GM21619 (cell line): ENCODE measurements at regions not wholly inside any gene's neighbourhood (a gene's known extent, or its start where the extent isn't known, plus 50 kb on each side); places are given as distances from the start of the nearest gene placed in this dataset.
A peak's percentile ranks its signal among the peaks of the same experiment; 100 is the strongest.

Source experiments
- ATAC-seq: cut with Tn5 transposase; IDR thresholded peaks from one replicate; pipeline ENCODE4 v1.9.1; 2021; ENCODE audit not compliant: unreplicated experiment

DNA sequence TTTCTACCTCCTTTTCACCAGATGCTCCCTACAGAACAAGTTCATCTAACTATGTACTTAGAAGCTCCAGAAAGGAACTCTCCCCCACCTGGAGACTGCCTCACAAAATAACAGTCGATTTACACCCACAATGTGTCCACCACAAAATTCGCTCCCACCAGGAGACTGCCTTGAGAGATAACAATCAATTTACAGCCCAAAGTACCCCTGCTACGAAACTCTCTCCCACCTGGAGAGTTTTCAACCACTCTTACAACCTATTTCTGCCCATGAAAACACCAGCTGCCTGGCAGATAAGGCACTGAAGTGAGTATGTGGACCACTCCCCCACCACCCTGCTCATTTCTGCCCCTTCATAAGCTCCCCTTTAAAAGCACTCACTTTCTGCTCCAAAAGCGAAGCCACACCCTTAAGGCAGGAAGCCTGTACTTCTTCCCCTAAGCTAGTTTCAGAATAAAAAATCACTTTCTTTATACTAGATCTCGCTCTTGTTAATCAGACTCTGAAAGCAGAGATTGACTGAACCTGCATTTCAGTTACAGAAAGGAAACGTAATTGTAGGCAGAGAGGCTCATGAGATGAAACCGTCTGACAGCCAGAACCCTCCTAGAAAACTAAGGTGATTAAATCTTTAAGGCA lies 94.4 kb upstream of the RBBP8 start:
- no peak for ATAC-seq

GRCh38 chr18:22839340-22839821 lies 93.7 kb upstream of the RBBP8 start:
- no peak for ATAC-seq

DNA sequence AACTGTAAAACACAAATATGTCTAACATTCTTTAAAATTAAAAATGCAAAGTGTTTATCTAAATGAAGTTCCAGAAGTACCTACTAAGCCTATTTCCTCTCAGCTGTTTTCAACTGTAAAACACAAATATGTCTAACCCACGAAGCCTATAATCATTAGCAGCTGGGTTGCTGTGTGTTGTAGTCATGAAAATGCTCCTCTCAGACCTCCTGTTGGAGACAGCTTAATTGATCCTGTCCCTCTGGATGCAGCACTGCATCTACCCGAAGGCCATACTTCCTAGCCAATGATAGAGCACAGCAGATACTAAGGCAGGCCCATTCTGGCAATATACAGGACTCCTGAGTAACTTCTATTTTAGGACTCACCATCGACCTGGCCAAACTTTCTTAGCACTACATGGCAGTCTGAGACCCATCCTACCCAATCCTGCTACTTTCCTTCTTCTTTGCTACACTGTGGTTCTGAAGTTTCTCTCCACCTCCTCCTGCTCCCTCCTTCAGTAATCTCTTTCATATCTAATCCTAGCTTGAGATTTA lies 92.5 kb upstream of the RBBP8 start:
- no peak for ATAC-seq

DNA sequence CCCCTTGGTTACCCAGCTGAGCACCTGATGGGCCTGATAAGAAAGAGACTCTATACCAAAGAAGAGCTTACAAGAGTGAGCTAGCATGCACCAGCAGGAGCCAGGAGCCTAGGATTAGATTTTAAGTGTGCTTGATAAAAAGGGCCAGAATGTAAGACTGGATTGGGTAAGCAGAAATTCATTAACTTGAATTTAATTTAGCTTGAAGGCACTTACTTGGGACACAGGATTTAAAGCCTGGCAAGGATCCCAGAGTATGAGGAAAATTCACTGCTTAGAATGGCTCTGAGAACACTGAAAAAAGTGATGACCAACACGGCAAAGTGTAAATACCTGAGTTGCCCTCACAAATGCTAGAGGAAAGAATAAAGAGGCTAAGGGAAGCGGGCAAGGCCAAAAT lies 91.3 kb upstream of the RBBP8 start:
- ATAC-seq: no peak

DNA sequence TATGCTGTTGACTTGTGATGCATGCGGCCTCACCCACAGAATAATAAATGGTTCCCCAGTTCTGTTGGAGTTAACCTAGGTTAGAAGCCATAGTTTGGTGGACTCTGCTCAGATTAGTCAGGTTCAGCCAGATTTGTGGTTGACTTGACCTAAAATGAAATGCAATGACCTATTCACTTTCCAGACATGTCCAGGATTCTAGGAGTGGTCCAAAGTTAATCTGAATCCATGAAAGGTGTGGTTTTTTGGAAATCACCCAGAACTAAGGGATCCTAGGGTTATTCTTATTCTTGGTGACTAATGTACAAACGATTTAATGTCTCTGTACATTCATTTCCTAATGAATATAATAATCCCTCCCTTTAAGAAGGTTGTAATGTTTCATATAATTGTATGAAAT lies 88.9 kb upstream of the RBBP8 start:
- no peak for ATAC-seq

DNA sequence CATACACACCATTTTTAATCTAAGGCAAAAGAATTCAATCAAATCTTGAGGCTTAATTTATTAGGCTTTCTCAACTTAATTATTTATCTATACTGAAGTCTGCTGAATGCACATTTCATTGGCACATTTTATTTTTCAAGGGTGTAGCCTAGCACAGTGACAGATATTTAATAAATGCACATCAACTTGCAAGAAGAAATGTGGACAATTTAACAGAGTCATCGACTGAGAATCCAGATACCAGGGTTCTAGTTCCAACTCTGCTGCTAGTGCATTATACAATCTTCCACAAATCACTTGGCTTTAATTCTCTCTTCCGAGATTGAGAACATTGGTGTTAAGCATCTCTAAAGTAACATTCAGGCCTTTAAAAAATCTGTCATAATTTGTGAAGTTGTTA lies 88.5 kb upstream of the RBBP8 start:
- no peak for ATAC-seq

GRCh38 chr18:22846088-22846683 lies 86.9 kb upstream of the RBBP8 start:
- ATAC-seq: no peak

- ATAC-seq: no peak
Measured at GRCh38 chr18:22846697-22847096, 86.4 kb upstream of the RBBP8 start.

DNA sequence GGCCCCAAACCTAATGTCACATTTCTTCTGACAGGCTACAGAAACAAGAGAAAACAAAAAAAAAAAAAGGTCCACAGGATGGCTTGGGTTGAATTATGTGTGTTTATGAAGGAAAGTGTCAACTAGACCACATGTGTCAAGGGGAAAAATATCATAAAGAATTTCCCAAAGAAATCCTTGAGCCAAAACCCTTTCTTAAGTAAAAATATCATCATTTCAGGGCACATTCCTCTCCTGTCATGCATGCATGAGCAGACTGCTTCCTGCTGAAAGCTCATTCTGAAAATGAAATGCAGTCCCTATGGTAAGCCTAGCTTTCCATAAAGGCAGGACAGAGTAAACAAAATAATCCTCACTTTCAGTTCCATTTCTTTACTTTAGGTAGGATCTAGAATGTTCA lies 85.7 kb upstream of the RBBP8 start:
- no peak for ATAC-seq

- ATAC-seq: no peak
Measured at GRCh38 chr18:22847867-22848451, 85.2 kb upstream of the RBBP8 start.

DNA sequence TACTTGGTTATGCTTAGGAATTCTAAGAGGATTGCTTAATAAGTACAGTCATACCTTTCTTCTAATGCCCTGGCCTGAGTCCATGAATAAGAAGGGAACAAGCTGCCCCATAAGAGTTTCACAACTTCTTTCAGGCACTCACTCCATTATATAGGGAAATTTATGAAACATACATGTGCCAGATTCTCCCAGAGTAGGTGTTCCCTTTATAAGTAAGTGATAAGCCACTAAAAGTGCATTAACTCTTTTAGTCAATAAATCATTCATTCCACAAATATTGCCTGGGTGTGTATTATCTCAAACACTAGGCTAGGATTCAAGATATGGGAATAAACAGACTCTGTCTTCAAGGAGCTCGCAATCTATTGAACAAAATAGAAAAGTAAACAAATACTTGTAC lies 84.5 kb upstream of the RBBP8 start:
- no peak for ATAC-seq

DNA sequence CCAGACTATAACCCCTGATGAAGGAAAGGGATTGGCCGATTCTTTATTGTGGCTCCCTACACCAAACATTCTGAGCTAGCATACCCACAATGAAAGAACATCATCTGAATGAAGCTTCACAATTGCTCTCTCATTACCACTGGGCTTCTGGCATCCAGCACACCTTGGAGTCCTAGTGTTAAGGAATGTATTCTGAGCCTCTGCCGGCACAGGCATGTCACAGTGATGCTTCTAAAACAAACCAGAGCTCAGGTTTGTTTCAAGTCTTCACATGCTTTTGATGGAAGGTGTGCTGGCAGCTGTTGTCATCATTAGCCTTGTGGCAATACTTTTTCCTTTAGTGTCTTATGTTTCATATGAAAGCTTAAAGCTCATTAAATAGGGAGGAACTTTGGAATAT lies 76.3 kb upstream of the RBBP8 start:
- no peak for ATAC-seq

DNA sequence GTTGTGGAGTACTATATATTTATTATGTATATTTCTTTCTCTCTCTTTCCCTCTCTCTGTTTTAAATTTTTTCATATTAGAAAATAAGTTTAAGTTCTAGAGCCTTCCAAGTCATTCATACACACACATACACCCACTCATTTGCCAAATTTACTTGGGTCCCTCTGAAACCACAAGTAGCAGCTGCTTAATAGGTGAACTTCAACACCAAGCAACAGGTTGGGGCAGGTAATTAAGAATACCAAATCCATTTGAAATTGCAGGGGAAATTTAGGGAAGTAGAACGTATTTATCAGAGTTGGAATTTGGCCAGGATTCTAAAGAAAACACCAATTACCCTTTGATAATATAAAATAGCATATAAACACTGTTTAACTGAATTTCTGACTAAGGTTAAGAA lies 75.0 kb upstream of the RBBP8 start:
- no peak for ATAC-seq

DNA sequence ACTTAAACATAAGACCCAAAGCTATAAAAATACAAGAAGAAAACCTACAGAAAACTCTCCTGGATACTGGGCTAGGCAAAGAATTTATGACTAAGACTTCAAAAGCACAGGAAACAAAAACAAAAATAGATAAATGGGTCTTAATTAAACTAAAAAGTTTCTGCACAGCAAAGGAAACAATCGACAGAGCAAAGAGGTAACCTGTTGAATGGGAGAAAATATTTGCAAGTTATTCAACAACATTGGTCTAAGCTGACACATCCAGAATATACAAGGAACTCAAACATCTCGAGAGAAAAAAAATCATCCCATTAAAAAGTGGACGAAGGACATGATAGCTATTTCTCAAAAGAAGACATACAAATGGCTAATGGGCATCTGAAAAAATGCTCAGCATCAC lies 72.3 kb upstream of the RBBP8 start:
- ATAC-seq: no peak

DNA sequence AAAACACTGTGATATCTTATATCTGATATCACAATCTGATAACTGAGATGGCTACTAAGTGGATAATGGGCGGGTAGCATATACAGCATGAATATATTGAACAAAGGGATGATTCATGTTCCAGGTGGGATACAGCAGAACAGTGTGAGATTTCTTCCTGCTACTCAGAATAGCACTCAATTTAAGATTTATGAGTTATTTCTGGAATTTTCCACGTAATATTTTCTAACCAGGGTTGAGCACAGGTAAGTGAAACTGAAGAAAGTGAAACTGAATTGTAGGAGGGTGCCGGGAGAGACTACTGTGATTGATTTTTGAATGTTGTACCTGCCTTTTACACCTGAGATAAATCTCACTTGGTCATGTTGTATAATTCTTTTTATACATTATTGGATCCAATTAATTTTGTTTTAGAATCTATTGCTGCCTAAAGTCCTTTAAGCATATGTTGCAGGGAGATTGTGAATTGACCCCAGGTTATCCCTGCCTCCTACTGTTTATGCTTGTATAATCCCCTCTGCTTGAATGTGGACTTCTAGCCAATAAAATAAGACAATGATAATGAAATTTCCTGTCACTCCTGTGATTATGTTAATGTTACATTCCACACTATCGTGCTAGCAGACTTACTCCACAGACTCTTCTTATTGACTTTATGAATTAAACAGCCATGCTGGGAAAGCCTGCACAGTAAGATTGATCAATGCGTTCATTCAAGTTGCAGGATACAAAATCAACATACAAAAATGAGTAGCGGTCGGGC lies 67.6 kb upstream of the RBBP8 start:
- ATAC-seq: no peak

DNA sequence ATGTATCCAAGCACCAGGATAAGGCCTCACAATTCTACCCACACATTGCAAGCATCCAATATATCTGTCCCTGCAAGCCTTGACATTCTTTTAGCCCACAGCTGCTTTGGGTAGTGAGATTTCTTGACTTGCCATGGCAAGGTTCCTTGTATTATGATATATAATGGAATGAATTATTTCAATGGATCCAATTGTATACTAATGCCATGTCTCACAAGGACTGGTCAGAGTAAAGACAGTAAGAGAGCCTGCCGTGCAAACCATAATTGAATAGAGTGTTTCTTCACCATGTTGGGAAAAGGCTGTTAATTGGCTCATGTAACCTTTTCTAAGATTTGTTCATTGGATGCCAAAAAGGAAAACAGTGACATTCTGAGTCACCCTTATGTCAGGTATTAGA lies 64.3 kb upstream of the RBBP8 start:
- ATAC-seq: no peak

GRCh38 chr18:22871809-22872525 lies 61.2 kb upstream of the RBBP8 start:
- no peak for ATAC-seq

- peak; percentile 89 for ATAC-seq
Measured at GRCh38 chr18:22872900-22873537, 60.1 kb upstream of the RBBP8 start.

DNA sequence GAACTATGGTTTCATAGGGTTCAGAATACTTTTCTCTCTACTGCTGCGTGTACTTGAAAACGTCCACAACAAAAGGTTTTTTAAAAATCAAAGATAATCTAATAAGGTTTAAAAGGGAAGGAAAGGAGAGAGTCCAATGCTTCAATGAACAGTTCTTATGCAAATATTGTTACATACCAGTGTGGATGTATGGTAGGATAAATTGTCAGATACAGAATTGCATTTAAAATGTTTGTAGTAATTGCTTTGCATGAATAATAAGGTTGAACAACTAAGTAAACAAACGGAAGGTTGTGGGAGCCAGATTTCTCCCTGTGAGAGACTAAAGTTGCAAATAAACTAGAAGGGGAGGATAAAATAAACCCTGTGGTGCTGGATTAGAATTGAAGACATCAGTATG lies 53.8 kb upstream of the RBBP8 start:
- ATAC-seq: no peak

- no peak for ATAC-seq
Measured at GRCh38 chr18:22882084-22882483, 51.0 kb upstream of the RBBP8 start.

DNA sequence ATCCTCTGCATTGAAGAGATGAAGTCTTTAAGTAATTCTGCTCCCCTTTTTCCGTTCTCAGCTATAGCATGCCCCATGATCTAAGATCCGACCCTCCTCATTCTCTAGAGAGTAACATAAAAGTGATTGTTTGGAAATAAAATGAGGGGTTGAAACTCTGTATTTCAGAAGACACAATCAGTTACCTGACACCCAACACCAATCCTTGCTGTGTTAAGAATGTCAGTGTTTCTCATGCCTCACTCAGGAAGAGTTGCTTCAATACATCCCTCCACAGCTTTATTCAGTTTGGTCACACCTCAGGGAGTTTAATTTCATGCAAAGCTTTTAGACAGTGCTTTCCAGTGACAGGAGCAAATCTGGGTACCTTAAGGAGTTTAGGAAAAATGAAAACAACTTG lies 49.9 kb upstream of the RBBP8 start:
- no peak for ATAC-seq
